ENCODE measurements at regions not wholly inside any gene's neighbourhood (a gene's known extent, or its start where the extent isn't known, plus 50 kb on each side); places are given as distances from the start of the nearest gene placed in this dataset.
A peak's percentile ranks its signal among the peaks of the same experiment; 100 is the strongest.
"Not testable (repeated sequence)": the region's sequence is repeated elsewhere in the genome, so short reads cannot be mapped to it uniquely, and the experiment has no call there.

DNA sequence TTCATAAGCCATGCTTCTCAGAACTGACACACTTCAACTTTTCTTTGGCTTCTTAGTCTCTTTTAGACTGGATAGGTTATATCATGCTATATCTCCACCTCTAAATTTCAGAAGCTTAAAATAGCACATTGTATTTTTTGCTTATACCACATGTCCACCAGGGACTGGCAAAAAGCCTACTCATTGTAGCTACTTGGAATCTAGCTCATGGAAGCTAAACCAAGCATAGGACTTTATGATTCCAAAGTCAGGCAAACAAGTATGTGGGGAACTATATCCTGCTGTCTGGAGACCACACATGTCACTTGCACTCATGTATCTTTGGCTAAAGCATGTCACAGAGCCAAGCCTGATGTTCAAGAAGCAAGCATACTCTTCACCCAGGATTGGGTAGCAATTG, 245.0 kb upstream of the RASGRP1 start:
- TF ChIP-seq POLR2A (IDR thresholded peaks at IDR 0.05) = no peak
- TF ChIP-seq, protein P1, sequence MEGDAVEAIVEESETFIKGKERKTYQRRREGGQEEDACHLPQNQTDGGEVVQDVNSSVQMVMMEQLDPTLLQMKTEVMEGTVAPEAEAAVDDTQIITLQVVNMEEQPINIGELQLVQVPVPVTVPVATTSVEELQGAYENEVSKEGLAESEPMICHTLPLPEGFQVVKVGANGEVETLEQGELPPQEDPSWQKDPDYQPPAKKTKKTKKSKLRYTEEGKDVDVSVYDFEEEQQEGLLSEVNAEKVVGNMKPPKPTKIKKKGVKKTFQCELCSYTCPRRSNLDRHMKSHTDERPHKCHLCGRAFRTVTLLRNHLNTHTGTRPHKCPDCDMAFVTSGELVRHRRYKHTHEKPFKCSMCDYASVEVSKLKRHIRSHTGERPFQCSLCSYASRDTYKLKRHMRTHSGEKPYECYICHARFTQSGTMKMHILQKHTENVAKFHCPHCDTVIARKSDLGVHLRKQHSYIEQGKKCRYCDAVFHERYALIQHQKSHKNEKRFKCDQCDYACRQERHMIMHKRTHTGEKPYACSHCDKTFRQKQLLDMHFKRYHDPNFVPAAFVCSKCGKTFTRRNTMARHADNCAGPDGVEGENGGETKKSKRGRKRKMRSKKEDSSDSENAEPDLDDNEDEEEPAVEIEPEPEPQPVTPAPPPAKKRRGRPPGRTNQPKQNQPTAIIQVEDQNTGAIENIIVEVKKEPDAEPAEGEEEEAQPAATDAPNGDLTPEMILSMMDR (IDR thresholded peaks at IDR 0.05) = no peak
- Histone ChIP-seq H3K4me3 (no peak overlapping the region), H3K4me1 (no peaks in the 10 kb centered on the region), H3K27ac (no peak overlapping the region), H3K27me3 (no peaks in the 10 kb centered on the region), H3K9me3 (no peaks in the 10 kb centered on the region), H3K36me3 (no peaks in the 10 kb centered on the region)
- intact Hi-C loops (cut with DNase I) = no loop called here
- DNase-seq = no peak

- no peak for DNase-seq
- Histone ChIP-seq H3K36me3 (no peaks in the 10 kb centered on the region), H3K27ac (no peak overlapping the region), H3K27me3 (no peaks in the 10 kb centered on the region), H3K4me3 (no peak overlapping the region), H3K4me1 (no peaks in the 10 kb centered on the region), H3K9me3 (no peaks in the 10 kb centered on the region)
- TF ChIP-seq POLR2A (IDR thresholded peaks at IDR 0.05) = no peak
- TF ChIP-seq, protein P1 (IDR thresholded peaks at IDR 0.05) = no peak
- WGBS, 2 donors = 42 to 71% methylated on average over 2 of the region's 2 CpGs
- intact Hi-C loops (cut with DNase I) = no loop called here
Measured at GRCh38 chr15:38810686-38811085, 246.1 kb upstream of the RASGRP1 start.

DNA sequence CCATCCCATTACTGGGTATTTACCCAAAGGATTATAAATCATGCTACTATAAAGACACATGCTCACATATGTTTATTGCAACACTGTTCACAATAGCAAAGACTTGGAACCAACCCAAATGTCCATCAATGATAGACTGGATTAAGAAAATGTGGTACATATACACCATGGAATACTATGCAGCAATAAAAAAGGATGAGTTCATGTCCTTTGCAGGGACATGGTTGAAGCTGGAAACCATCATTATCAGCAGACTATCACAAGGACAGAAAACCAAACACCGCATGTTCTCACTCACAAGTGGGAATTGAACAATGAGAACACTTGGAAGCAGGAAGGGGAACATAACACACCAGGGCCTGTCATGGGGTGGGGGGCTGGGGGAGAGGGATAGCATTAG, 249.6 kb upstream of the RASGRP1 start:
- H3K4me1 ChIP-seq = peaks cover 0 to 12% (median 0%) of the 10 kb centered on the region in 3 donors
- H3K27me3 ChIP-seq; intact Hi-C loops (cut with DNase I); H3K36me3 ChIP-seq; H3K4me3 ChIP-seq; DNase-seq; H3K27ac ChIP-seq; H3K9me3 ChIP-seq: not testable (repeated sequence)
- 100% methylated on average over 1 of the region's 1 CpG for WGBS, 2 donors

DNA sequence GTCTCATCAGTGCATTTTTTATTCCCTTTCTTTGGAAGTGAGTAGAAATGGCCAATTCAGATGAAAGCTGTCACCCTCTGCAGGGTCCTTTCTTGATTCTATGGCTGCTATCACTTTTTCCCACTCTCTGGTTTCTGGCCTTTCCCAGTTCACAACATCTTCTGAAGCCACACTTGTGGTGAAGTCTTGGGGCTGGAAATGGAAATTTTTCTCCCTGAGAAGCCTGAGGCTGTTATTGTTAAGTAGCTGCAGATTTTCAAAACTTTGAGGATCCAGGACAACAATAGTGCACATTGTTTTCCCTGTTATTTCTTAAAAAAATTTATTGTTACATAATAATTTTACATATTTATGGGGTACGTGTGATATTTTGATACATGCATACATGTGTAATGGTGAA, 250.3 kb upstream of the RASGRP1 start:
- WGBS, 2 donors = 82 to 97% methylated on average over 1 of the region's 1 CpG
- H3K36me3 ChIP-seq = no peaks in the 10 kb centered on the region
- H3K9me3 ChIP-seq = no peaks in the 10 kb centered on the region
- no peak for DNase-seq
- H3K27ac ChIP-seq = no peak overlapping the region
- intact Hi-C loops (cut with DNase I) = loop anchor here (5.0 kb wide), 2 partner anchors 767 to 942 kb away; partner anchors contain the start of gene THBS1
- H3K4me3 ChIP-seq = no peak overlapping the region
- TF ChIP-seq, protein P1 (IDR thresholded peaks at IDR 0.05) = no peak
- TF ChIP-seq POLR2A (IDR thresholded peaks at IDR 0.05) = no peak
- peaks cover 0 to 12% (median 0%) of the 10 kb centered on the region in 3 donors for H3K4me1 ChIP-seq
- no peaks in the 10 kb centered on the region for H3K27me3 ChIP-seq

DNA sequence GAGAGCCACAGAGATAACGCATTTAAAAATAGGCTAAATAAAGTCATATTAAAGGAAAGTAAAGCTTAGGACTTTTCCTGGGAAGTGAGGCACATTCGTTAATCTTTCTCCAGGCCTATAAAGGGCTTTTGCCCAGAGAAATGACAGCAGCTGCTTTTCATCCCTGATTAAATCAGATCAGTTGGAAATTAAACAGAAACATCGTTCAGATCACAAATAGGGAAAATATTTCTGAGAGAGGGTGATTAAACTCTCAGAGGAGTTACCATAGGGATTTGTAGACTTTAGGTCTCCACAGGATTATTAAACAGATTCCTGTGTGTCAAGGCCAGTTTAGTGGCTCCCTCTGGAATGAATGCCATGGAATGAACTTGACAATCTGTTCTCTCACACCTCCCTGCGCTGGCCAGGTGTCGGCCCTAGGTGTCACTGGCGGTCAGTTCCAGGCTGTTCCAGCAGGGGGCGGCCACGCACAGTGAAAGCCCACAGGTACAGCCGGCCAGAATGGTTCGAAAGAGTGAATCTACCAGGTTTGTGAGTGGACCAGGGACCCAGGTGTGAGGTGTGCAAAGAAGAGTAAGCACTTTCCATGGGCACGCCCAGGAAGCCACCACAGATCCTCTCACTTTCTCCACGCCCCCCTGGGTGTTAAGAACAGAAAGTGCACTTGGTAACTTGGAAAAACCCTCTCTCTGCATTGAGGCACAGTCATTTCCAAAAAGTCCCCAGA, 253.0 kb upstream of the RASGRP1 start:
- Histone ChIP-seq H3K27ac (no peak overlapping the region), H3K36me3 (no peaks in the 10 kb centered on the region), H3K4me3 (peak overlapping the region in 1 of 4 donors; percentile 29), H3K27me3 (no peaks in the 10 kb centered on the region), H3K4me1 (peaks cover 0 to 12% (median 0%) of the 10 kb centered on the region in 3 donors), H3K9me3 (no peaks in the 10 kb centered on the region)
- WGBS, 2 donors = 16 to 18% methylated on average over 12 of the region's 12 CpGs
- peak; percentile 3 for DNase-seq
- intact Hi-C loops (cut with DNase I) = loop anchor here (5.0 kb wide), 2 partner anchors 765 to 940 kb away; partner anchors contain the start of gene THBS1
- TF ChIP-seq, protein P1 (IDR thresholded peaks at IDR 0.05) = peak; percentile 80 to 99 (median 99)
- TF ChIP-seq POLR2A (IDR thresholded peaks at IDR 0.05) = no peak

All from esophagus squamous epithelium (tissue), 5 donors.